Endothelial cell of umbilical vein (primary cell): ENCODE measurements at regions not wholly inside any gene's neighbourhood (a gene's known extent, or its start where the extent isn't known, plus 50 kb on each side); places are given as distances from the start of the nearest gene placed in this dataset.
A peak's percentile ranks its signal among the peaks of the same experiment; 100 is the strongest.

Source experiments
- BruUV-seq: library from RNA; stranded (reverse); fragments of 400-500 nt; replicated peaks from 2 replicates; lab custom pipeline; 2021; lab: Mats Ljungman, UMichigan
- CTCF ChIA-PET: fragments of 300-600, 350-600 bp; sonication (Branson Sonifier 250); formaldehyde crosslinking; loops from one replicate; lab custom pipeline; 2021; ENCODE audit warnings: antibody characterized with exemption, inconsistent platforms; lab: Charles Lee
- POLR2A ChIA-PET: fragments of 300-600, 350-600 bp; sonication (Branson Sonifier 250); formaldehyde crosslinking; loops from one replicate; lab custom pipeline; 2021; ENCODE audit warnings: antibody characterized with exemption, inconsistent platforms; lab: Charles Lee
- DNase-seq: peaks from one replicate; pipeline ENCODE4 v3.0.0-alpha.2; 2011; ENCODE audit warnings: low read depth, low spot score
- FAIRE-seq: peaks from 2 replicates; lab custom pipeline; 2011; peaks lifted over from hg19 to GRCh38; lab: Jason Lieb, UNC
- H2AFZ ChIP-seq: 2 replicates; pipeline ENCODE4 v1.6.0; 2012; ENCODE audit warnings: low read depth, low read length, control low read depth, inconsistent platforms
- H3K27ac ChIP-seq: 2 replicates; pipeline ENCODE4 v1.5.1; 2011; ENCODE audit warnings: low read depth, mild to moderate bottlenecking, control low read depth, low read length, moderate library complexity; ENCODE audit not compliant: insufficient read depth
- H3K27me3 ChIP-seq, 2 experiments: 2 replicates each; pipeline versions ENCODE4 v1.6.0 to v1.6.1; 2011; ENCODE audit warnings: low read length in 2 of 2, mixed read lengths in 1 of 2; ENCODE audit not compliant: control insufficient read depth in 2 of 2, insufficient read depth in 2 of 2
- H3K36me3 ChIP-seq, 2 experiments: 2 replicates in 1 of 2; 3 replicates in 1 of 2; pipeline ENCODE4 v1.5.1; 2011; ENCODE audit warnings: low read length in 2 of 2, mild to moderate bottlenecking in 1 of 2, moderate library complexity in 1 of 2; ENCODE audit not compliant: control insufficient read depth in 2 of 2, insufficient read depth in 2 of 2; ENCODE audit errors: extremely low read depth in 1 of 2
- H3K4me1 ChIP-seq: 3 replicates; pipeline ENCODE4 v1.5.1; 2011; ENCODE audit warnings: mild to moderate bottlenecking, low read length; ENCODE audit not compliant: control insufficient read depth, insufficient read depth; ENCODE audit errors: extremely low read depth
- H3K4me2 ChIP-seq: 2 replicates; pipeline ENCODE4 v1.6.1; 2011; ENCODE audit warnings: low read length, control low read depth, mixed read lengths; ENCODE audit not compliant: insufficient read depth
- H3K4me3 ChIP-seq, 3 experiments: fragments of 200-600 bp in 1 of 3; sonication (generic), shearing (Covaris generic) in 1 of 3; replicated peaks in 1 of 3; 2 replicates each; pipeline ENCODE4 v1.5.1; 2011 to 2016; ENCODE audit warnings: control low read depth in 3 of 3, low read length in 3 of 3, mild to moderate bottlenecking in 2 of 3, inconsistent platforms in 1 of 3, low read depth in 1 of 3, moderate library complexity in 1 of 3; ENCODE audit not compliant: insufficient read depth in 1 of 3
- H3K79me2 ChIP-seq: 2 replicates; pipeline ENCODE4 v1.6.0; 2012; ENCODE audit warnings: low read length, inconsistent platforms; ENCODE audit not compliant: control insufficient read depth, insufficient read depth
- H3K9ac ChIP-seq: replicated peaks from 2 replicates; pipeline ENCODE3; 2011; ENCODE audit warnings: low read length, control low read depth; ENCODE audit not compliant: insufficient read depth; ENCODE audit errors: extremely low read depth
- H3K9me1 ChIP-seq: replicated peaks from 3 replicates; pipeline ENCODE4 v1.6.0; 2011; ENCODE audit warnings: mild to moderate bottlenecking, low read length; ENCODE audit not compliant: control insufficient read depth, insufficient read depth; ENCODE audit errors: extremely low read depth
- H3K9me3 ChIP-seq: replicated peaks from 2 replicates; pipeline ENCODE4 v1.5.1; 2012; ENCODE audit warnings: low read length, inconsistent platforms; ENCODE audit not compliant: control insufficient read depth, insufficient read depth
- H4K20me1 ChIP-seq: replicated peaks from 2 replicates; pipeline ENCODE3; 2011; ENCODE audit warnings: mild to moderate bottlenecking, low read length; ENCODE audit not compliant: control insufficient read depth, insufficient read depth; ENCODE audit errors: extremely low read depth
- EZH2 ChIP-seq: IDR thresholded peaks from 2 replicates; pipeline ENCODE4 v1.6.1; 2012; ENCODE audit warnings: borderline replicate concordance, low read depth, mild to moderate bottlenecking, moderate library complexity, low read length, inconsistent platforms; ENCODE audit not compliant: severe bottlenecking
- FOS ChIP-seq: IDR thresholded peaks from 2 replicates; pipeline ENCODE4 v1.6.1; 2011; ENCODE audit warnings: mild to moderate bottlenecking, low read length, moderate library complexity, borderline replicate concordance; ENCODE audit not compliant: insufficient read depth
- GATA2 ChIP-seq: IDR thresholded peaks from 2 replicates; pipeline ENCODE4 v1.7.0; 2011; ENCODE audit warnings: low read depth, mild to moderate bottlenecking, moderate library complexity, mixed read lengths, low read length; ENCODE audit not compliant: insufficient read length, insufficient read depth
- JUN ChIP-seq: IDR thresholded peaks from 2 replicates; pipeline ENCODE4 v1.6.1; 2011; ENCODE audit warnings: borderline replicate concordance, low read depth; ENCODE audit not compliant: insufficient read length, insufficient read depth
- MYC ChIP-seq: IDR thresholded peaks from one replicate; pipeline ENCODE4 v1.6.1; 2011; ENCODE audit warnings: mild to moderate bottlenecking, low read depth, low read length
- POLR2A ChIP-seq: IDR thresholded peaks from 2 replicates; pipeline ENCODE4 v1.6.1; 2012; ENCODE audit warnings: low read depth, mild to moderate bottlenecking, control low read depth, low read length
- POLR2AphosphoS5 ChIP-seq: IDR thresholded peaks from 2 replicates; pipeline ENCODE4 v1.6.1; 2012; ENCODE audit warnings: low read depth, mild to moderate bottlenecking, control low read depth, low read length, moderate library complexity; ENCODE audit not compliant: insufficient read depth
- dilution Hi-C: fragments of 300-500 bp; cut with MboI; formaldehyde crosslinking; loops from one replicate; pipeline ENCODE4 v1.15.0; 2019; ENCODE audit warnings: low sequenced_read_pairs; ENCODE audit not compliant: extremely low pct_ligation_motif_present
- intact Hi-C: fragments of 100-400 bp; cut with micrococcal nuclease; formaldehyde crosslinking; loops from one replicate; pipeline ENCODE4 v1.10.0; 2022
- TF ChIP-seq, protein P1 (sequence below): IDR thresholded peaks from 2 replicates; pipeline ENCODE4 v1.6.1; 2011; ENCODE audit not compliant: insufficient read depth, insufficient read length
- TF ChIP-seq, protein P2 (sequence below), 2 donors: IDR thresholded peaks; 1 replicate in 1 of 2; 2 replicates in 1 of 2; pipeline ENCODE4 v1.5.1; 2011; ENCODE audit warnings: low read length in 2 of 2, mild to moderate bottlenecking in 2 of 2, moderate library complexity in 2 of 2, control low read depth in 1 of 2, inconsistent platforms in 1 of 2, low read depth in 1 of 2; ENCODE audit not compliant: insufficient read depth in 1 of 2; ENCODE audit errors: extremely low read depth in 1 of 2

DNA sequence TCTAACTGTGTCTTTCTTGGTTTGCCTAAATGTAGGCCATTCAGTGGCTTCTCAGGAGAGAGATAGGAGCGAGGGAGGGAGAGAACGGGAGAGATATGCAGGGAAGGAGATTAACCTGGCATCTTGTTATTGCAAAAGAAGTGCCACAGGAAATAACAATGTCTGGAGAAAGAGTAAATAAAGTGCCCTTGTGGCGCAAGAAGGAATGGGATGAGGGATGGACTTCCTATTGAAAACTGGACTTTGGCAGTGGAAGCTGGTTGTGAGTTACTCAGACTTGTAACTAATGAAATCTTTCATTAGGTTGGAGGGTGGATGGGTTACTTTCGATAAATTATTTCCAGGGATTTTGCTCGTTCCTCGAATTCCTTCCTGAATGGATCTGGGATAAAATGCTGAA is 136.1 kb downstream of the LACC1 start:
- dilution Hi-C loops (no loop called here), intact Hi-C loops (no loop called here)
- Histone ChIP-seq H3K9me3 (no peaks in the 10 kb centered on the region), H3K36me3 (no peaks in the 10 kb centered on the region), H3K9ac (no peak overlapping the region), H3K4me3 (no peak overlapping the region), H3K79me2 (no peaks in the 10 kb centered on the region), H3K9me1 (no peaks in the 10 kb centered on the region), H3K27me3 (no peaks in the 10 kb centered on the region), H3K4me2 (no peak overlapping the region), H4K20me1 (no peaks in the 10 kb centered on the region), H3K4me1 (peaks cover 14% of the 10 kb centered on the region), H2AFZ (no peak overlapping the region), H3K27ac (no peak overlapping the region)
- BruUV-seq = no TSS peak
- TF ChIP-seq JUN (no peak), FOS (no peak), EZH2 (no peak), GATA2 (no peak), POLR2AphosphoS5 (no peak), MYC (no peak), POLR2A (no peak)
- TF ChIP-seq, protein P1, sequence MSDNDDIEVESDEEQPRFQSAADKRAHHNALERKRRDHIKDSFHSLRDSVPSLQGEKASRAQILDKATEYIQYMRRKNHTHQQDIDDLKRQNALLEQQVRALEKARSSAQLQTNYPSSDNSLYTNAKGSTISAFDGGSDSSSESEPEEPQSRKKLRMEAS = no peak
- TF ChIP-seq, protein P2, sequence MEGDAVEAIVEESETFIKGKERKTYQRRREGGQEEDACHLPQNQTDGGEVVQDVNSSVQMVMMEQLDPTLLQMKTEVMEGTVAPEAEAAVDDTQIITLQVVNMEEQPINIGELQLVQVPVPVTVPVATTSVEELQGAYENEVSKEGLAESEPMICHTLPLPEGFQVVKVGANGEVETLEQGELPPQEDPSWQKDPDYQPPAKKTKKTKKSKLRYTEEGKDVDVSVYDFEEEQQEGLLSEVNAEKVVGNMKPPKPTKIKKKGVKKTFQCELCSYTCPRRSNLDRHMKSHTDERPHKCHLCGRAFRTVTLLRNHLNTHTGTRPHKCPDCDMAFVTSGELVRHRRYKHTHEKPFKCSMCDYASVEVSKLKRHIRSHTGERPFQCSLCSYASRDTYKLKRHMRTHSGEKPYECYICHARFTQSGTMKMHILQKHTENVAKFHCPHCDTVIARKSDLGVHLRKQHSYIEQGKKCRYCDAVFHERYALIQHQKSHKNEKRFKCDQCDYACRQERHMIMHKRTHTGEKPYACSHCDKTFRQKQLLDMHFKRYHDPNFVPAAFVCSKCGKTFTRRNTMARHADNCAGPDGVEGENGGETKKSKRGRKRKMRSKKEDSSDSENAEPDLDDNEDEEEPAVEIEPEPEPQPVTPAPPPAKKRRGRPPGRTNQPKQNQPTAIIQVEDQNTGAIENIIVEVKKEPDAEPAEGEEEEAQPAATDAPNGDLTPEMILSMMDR (IDR thresholded peaks at IDR 0.05; ENCODE audit: extremely low read depth in 1 of 2, insufficient read depth in 1 of 2, low read depth in 1 of 2, low read length in 2 of 2) = no peak
- ChIA-PET CTCF (no interaction called here), POLR2A (no interaction called here)
- FAIRE-seq (no peak), DNase-seq (peak; percentile 5)
